ENCODE measurements at regions not wholly inside any gene's neighbourhood (a gene's known extent, or its start where the extent isn't known, plus 50 kb on each side); places are given as distances from the start of the nearest gene placed in this dataset.

DNA sequence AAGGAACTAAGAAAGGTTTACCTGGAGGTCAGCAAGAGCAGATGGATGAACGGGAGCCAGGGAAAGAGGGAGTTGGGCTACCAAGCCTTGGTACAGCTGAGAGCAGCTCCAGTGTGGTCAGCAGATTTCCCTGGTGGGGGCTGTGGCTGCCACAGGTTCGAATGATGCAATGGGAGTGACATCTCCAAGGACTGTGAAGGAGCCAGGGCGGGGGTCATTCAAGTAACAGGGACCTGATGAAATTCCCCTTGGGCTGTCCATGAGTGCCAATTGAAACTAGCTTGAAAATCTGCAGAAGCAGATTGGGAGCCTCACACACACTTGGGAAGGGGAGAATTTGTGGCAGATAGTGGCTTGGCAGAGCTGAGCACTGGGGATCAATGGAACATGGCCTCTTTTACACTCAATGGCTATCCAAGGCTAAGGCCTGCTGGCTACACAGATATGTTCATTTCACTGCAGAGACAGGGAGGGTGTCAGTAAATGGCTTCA lies 247.0 kb upstream of the ECI2 start:
- TF ChIP-seq, protein P1, sequence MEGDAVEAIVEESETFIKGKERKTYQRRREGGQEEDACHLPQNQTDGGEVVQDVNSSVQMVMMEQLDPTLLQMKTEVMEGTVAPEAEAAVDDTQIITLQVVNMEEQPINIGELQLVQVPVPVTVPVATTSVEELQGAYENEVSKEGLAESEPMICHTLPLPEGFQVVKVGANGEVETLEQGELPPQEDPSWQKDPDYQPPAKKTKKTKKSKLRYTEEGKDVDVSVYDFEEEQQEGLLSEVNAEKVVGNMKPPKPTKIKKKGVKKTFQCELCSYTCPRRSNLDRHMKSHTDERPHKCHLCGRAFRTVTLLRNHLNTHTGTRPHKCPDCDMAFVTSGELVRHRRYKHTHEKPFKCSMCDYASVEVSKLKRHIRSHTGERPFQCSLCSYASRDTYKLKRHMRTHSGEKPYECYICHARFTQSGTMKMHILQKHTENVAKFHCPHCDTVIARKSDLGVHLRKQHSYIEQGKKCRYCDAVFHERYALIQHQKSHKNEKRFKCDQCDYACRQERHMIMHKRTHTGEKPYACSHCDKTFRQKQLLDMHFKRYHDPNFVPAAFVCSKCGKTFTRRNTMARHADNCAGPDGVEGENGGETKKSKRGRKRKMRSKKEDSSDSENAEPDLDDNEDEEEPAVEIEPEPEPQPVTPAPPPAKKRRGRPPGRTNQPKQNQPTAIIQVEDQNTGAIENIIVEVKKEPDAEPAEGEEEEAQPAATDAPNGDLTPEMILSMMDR (conservative IDR thresholded peaks at IDR 0.05; ENCODE audit: low read depth, low read length), result no peak
- TF ChIP-seq EZH2phosphoT487 (IDR thresholded peaks at IDR 0.05; ENCODE audit: borderline replicate concordance, low read length) (no peak), EZH2 (IDR thresholded peaks at IDR 0.05; ENCODE audit: low read length, unreplicated experiment) (no peak)
